Lung microvascular endothelial cell (primary cell): ENCODE measurements at regions not wholly inside any gene's neighbourhood (a gene's known extent, or its start where the extent isn't known, plus 50 kb on each side); places are given as distances from the start of the nearest gene placed in this dataset.
"Not testable (repeated sequence)": the region's sequence is repeated elsewhere in the genome, so short reads cannot be mapped to it uniquely, and the experiment has no call there.

Experiments used
- DNase-seq, 2 donors: peaks; one replicate each; pipeline versions ENCODE4 v3.0.0 to v3.0.0-alpha.2; 2010; ENCODE audit warnings: low read depth in 2 of 2

- no peak for DNase-seq
These were observed 89.6 kb downstream of the DDX1 start for GRCh38 chr2:15681089-15681885.

GRCh38 chr2:15682354-15682753 lies 90.7 kb downstream of the DDX1 start:
- no peak for DNase-seq

GRCh38 chr2:15684161-15685039 lies 92.7 kb downstream of the DDX1 start:
- no peak for DNase-seq

GRCh38 chr2:15685143-15685542 lies 93.5 kb downstream of the DDX1 start:
- no peak for DNase-seq

GRCh38 chr2:15686643-15687042 lies 95.0 kb downstream of the DDX1 start:
- DNase-seq, result no peak

GRCh38 chr2:15687243-15687642 lies 95.6 kb downstream of the DDX1 start:
- DNase-seq, result no peak

GRCh38 chr2:15687720-15688119 lies 96.1 kb downstream of the DDX1 start:
- no peak for DNase-seq

- DNase-seq, result no peak
These were observed 97.4 kb downstream of the DDX1 start for GRCh38 chr2:15688924-15689568.

- DNase-seq, result no peak
These were observed 98.0 kb downstream of the DDX1 start for GRCh38 chr2:15689654-15690053.

GRCh38 chr2:15691586-15692310 lies 100.1 kb downstream of the DDX1 start:
- DNase-seq, result no peak

- DNase-seq, result no peak
These were observed 101.1 kb downstream of the DDX1 start for GRCh38 chr2:15692551-15693377.

GRCh38 chr2:15693382-15693781 lies 101.7 kb downstream of the DDX1 start:
- no peak for DNase-seq

- DNase-seq, result no peak
These were observed 102.4 kb downstream of the DDX1 start for GRCh38 chr2:15693926-15694588.

- no peak for DNase-seq
These were observed 102.9 kb downstream of the DDX1 start for GRCh38 chr2:15694589-15694986.

GRCh38 chr2:15695582-15696330 lies 104.1 kb downstream of the DDX1 start:
- no peak for DNase-seq

- DNase-seq, result not testable (repeated sequence)
These were observed 105.0 kb downstream of the DDX1 start for GRCh38 chr2:15696606-15697170.

GRCh38 chr2:15700131-15700530 lies 108.5 kb downstream of the DDX1 start:
- DNase-seq, result no peak

GRCh38 chr2:15700599-15701340 lies 109.1 kb downstream of the DDX1 start:
- no peak for DNase-seq
